GM06990 (cell line): ENCODE measurements at regions not wholly inside any gene's neighbourhood (a gene's known extent, or its start where the extent isn't known, plus 50 kb on each side); places are given as distances from the start of the nearest gene placed in this dataset.

Source experiments
- DNase-seq: peaks from one replicate; pipeline ENCODE4 v3.0.0-alpha.2; 2011; ENCODE audit not compliant: insufficient read length; ENCODE audit errors: extremely low read depth
- H3K27me3 ChIP-seq: replicated peaks from 2 replicates; pipeline ENCODE4 v1.6.0; 2011; ENCODE audit warnings: low read length; ENCODE audit not compliant: control insufficient read depth, insufficient read depth
- H3K36me3 ChIP-seq: 2 replicates; pipeline ENCODE4 v1.5.1; 2011; ENCODE audit warnings: low read length; ENCODE audit not compliant: control insufficient read depth, insufficient read depth
- H3K4me3 ChIP-seq: replicated peaks from 2 replicates; pipeline ENCODE4 v1.5.1; 2011; ENCODE audit warnings: low read depth, mild to moderate bottlenecking, control low read depth, low read length
- TF ChIP-seq, protein P1 (sequence below): IDR thresholded peaks from 2 replicates; pipeline ENCODE4 v1.5.1; 2011; ENCODE audit warnings: low read length, control low read depth, mild to moderate bottlenecking, inconsistent platforms; ENCODE audit not compliant: insufficient read depth, poor library complexity, severe bottlenecking

- no peaks in the 10 kb centered on the region for H3K36me3 ChIP-seq
- TF ChIP-seq, protein P1, sequence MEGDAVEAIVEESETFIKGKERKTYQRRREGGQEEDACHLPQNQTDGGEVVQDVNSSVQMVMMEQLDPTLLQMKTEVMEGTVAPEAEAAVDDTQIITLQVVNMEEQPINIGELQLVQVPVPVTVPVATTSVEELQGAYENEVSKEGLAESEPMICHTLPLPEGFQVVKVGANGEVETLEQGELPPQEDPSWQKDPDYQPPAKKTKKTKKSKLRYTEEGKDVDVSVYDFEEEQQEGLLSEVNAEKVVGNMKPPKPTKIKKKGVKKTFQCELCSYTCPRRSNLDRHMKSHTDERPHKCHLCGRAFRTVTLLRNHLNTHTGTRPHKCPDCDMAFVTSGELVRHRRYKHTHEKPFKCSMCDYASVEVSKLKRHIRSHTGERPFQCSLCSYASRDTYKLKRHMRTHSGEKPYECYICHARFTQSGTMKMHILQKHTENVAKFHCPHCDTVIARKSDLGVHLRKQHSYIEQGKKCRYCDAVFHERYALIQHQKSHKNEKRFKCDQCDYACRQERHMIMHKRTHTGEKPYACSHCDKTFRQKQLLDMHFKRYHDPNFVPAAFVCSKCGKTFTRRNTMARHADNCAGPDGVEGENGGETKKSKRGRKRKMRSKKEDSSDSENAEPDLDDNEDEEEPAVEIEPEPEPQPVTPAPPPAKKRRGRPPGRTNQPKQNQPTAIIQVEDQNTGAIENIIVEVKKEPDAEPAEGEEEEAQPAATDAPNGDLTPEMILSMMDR, result no peak
- no peaks in the 10 kb centered on the region for H3K27me3 ChIP-seq
- H3K4me3 ChIP-seq, result no peak overlapping the region
- DNase-seq, result no peak
These were observed 165.9 kb upstream of the MARCKS start for GRCh38 chr6:113691260-113691656.

- DNase-seq, result no peak
- H3K4me3 ChIP-seq, result no peak overlapping the region
- TF ChIP-seq, protein P1, result no peak
- no peaks in the 10 kb centered on the region for H3K27me3 ChIP-seq
- no peaks in the 10 kb centered on the region for H3K36me3 ChIP-seq
These were observed 163.3 kb upstream of the MARCKS start for GRCh38 chr6:113693851-113694250.

DNA sequence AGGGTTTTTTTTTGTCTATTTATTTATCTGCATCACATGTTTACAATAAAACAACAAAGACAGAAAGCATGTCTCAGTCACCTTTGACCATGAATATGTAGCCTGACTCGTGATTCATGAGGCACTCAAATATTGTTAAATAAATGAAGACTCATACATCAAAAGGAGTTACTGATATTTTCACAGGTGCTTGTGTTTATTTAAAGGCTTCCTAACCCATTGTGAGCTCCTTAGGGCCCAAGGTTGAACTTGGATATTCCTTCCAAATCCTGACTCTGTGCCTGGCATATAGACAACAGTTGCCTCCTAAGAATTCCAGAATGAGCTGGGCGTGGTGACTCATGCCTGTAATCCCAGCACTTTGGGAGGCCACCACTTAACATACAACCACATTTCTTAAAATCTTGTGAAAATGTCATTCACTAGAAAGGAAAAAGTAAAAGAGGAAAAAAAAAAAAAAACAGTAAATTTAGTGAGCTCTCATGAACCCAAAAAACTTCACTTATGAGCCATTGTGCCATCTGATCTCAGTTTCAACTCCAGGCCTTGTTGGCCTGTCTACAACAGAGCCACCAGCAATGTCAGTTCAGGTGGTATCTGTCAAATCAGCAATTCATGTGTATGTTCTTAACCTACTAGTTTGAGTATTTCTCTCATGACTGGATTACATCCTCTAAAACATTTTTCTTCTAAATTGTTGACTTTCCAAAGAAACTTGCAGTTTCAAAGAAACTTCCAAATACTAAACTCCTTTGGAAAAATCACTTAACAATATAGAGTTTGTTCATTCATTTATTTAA, 162.7 kb upstream of the MARCKS start:
- DNase-seq, result no peak
- TF ChIP-seq, protein P1, result no peak
- H3K27me3 ChIP-seq, result no peaks in the 10 kb centered on the region
- H3K36me3 ChIP-seq, result no peaks in the 10 kb centered on the region
- no peak overlapping the region for H3K4me3 ChIP-seq

GRCh38 chr6:113695516-113695915, 161.6 kb upstream of the MARCKS start:
- DNase-seq, result no peak
- TF ChIP-seq, protein P1, result no peak

DNA sequence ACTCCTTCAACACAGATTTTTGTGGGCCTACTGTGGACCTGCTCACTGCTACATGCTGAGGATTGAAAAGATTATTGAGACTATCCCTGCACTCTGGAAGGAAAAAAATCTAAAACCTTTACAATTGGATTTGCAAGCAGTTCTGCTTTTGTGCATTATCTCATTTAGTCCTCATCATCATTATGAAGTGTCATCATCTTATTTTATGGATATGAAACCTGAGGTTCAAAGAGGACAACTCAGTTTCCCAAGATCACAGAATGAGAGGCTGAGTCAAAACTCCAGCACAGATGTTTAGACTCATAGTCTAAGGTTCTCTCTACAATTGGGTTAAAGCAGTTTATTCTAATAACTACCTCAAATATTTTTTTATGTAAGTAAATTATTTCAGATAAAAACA, 160.2 kb upstream of the MARCKS start:
- Histone ChIP-seq H3K36me3 (no peaks in the 10 kb centered on the region), H3K27me3 (no peaks in the 10 kb centered on the region), H3K4me3 (no peak overlapping the region)
- DNase-seq, result no peak
- TF ChIP-seq, protein P1, result no peak

More at GRCh38 chr6:113695516-113695915, 161.6 kb upstream of the MARCKS start:
- no peak overlapping the region for H3K4me3 ChIP-seq
- H3K27me3 ChIP-seq, result no peaks in the 10 kb centered on the region
- H3K36me3 ChIP-seq, result no peaks in the 10 kb centered on the region
